HepG2 (cell line): ENCODE measurements at regions not wholly inside any gene's neighbourhood (a gene's known extent, or its start where the extent isn't known, plus 50 kb on each side); places are given as distances from the start of the nearest gene placed in this dataset.

Source experiments
- ARID2 ChIP-seq: sonication (generic); formaldehyde crosslinking; IDR thresholded peaks from 2 replicates; pipeline ENCODE4 v1.8.1; 2022; ENCODE audit warnings: mild to moderate bottlenecking, missing genetic modification reagents, borderline replicate concordance
- ARNT ChIP-seq: fragments of 450-650 bp; IDR thresholded peaks from 2 replicates; pipeline ENCODE4 v1.6.1; 2017
- CREB1 ChIP-seq, 2 experiments: fragments of 450-650 bp in 1 of 2; IDR thresholded peaks; 2 replicates each; pipeline ENCODE4 v1.6.1; 2016 to 2017; ENCODE audit warnings: control low read depth in 1 of 2, mild to moderate bottlenecking in 1 of 2, missing compliant biosample characterization in 1 of 2, missing genetic modification characterization in 1 of 2
- ELF1 ChIP-seq: sonication (generic); formaldehyde crosslinking; IDR thresholded peaks from 2 replicates; pipeline ENCODE4 v1.4.0; 2020; ENCODE audit warnings: missing genetic modification reagents
- EP300 ChIP-seq, 3 experiments: sonication (generic) in 1 of 3; formaldehyde crosslinking in 1 of 3; IDR thresholded peaks; 2 replicates each; pipeline versions ENCODE4 v1.5.1 to v1.6.1; 2011 to 2020; ENCODE audit warnings: low read depth in 2 of 3, low read length in 2 of 3, borderline replicate concordance in 1 of 3, improper control_type of control experiment in 1 of 3, mild to moderate bottlenecking in 1 of 3, missing genetic modification reagents in 1 of 3, moderate library complexity in 1 of 3
- FOXM1 ChIP-seq: sonication (generic); formaldehyde crosslinking; IDR thresholded peaks from 2 replicates; pipeline ENCODE4 v1.5.0; 2020; ENCODE audit warnings: missing genetic modification reagents
- POLR2A ChIP-seq, 2 experiments: IDR thresholded peaks; 2 replicates each; pipeline ENCODE4 v1.6.1; 2011; ENCODE audit warnings: low read depth in 2 of 2, low read length in 2 of 2, mild to moderate bottlenecking in 1 of 2, moderate library complexity in 1 of 2; ENCODE audit not compliant: insufficient read depth in 1 of 2
- SAFB2 ChIP-seq: sonication (generic); formaldehyde crosslinking; IDR thresholded peaks from 2 replicates; pipeline ENCODE4 v1.5.1; 2020; ENCODE audit warnings: missing genetic modification reagents, low read depth, mild to moderate bottlenecking, borderline replicate concordance
- SP4 ChIP-seq: sonication (generic); formaldehyde crosslinking; IDR thresholded peaks from 2 replicates; pipeline ENCODE4 v1.8.1; 2023; ENCODE audit warnings: mild to moderate bottlenecking, missing genetic modification reagents
- TF ChIP-seq, protein P1 (sequence below): sonication (generic); formaldehyde crosslinking; IDR thresholded peaks from 2 replicates; pipeline ENCODE4 v1.5.0; 2020; ENCODE audit warnings: mild to moderate bottlenecking, missing genetic modification reagents, moderate library complexity
- TF ChIP-seq, protein P2 (sequence below): sonication (generic); formaldehyde crosslinking; IDR thresholded peaks from 2 replicates; pipeline ENCODE4 v1.4.0; 2020; ENCODE audit warnings: missing genetic modification reagents

DNA sequence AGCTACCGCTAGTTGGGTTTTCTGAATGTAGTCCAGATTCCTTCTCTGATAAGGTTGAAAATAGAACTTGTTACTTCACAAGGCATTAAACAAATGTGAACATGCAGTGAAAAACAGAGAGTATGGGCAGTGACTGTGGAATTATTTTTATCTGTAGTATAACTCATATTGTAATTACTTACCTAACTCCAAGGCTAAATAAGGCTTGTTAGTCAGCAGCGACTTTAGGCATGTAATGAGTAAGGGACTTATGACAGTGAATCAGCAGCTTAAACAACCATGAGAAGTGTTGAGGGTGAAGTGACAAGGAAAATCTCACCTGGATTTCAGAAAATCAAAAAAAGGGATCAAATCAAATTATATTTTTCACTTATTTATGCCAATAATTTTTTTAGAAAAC lies 1719.5 kb upstream of the MIR17HG start:
- TF ChIP-seq POLR2A (IDR thresholded peaks at IDR 0.05; ENCODE audit: insufficient read depth in 1 of 2, low read depth in 2 of 2, low read length in 2 of 2) (no peak), SP4 (CRISPR knock-in tag) (no peak), SAFB2 (CRISPR knock-in tag) (no peak), ELF1 (no peak), ARNT (no peak), CREB1 (IDR thresholded peaks at IDR 0.05) (no peak), CREB1 (CRISPR knock-in tag; IDR thresholded peaks at IDR 0.05) (no peak), ARID2 (no peak), EP300 (IDR thresholded peaks at IDR 0.05; ENCODE audit: low read depth in 2 of 2, low read length in 2 of 2) (no peak), EP300 (CRISPR knock-in tag; IDR thresholded peaks at IDR 0.05; ENCODE audit: borderline replicate concordance) (no peak), FOXM1 (no peak)
- TF ChIP-seq, protein P1, sequence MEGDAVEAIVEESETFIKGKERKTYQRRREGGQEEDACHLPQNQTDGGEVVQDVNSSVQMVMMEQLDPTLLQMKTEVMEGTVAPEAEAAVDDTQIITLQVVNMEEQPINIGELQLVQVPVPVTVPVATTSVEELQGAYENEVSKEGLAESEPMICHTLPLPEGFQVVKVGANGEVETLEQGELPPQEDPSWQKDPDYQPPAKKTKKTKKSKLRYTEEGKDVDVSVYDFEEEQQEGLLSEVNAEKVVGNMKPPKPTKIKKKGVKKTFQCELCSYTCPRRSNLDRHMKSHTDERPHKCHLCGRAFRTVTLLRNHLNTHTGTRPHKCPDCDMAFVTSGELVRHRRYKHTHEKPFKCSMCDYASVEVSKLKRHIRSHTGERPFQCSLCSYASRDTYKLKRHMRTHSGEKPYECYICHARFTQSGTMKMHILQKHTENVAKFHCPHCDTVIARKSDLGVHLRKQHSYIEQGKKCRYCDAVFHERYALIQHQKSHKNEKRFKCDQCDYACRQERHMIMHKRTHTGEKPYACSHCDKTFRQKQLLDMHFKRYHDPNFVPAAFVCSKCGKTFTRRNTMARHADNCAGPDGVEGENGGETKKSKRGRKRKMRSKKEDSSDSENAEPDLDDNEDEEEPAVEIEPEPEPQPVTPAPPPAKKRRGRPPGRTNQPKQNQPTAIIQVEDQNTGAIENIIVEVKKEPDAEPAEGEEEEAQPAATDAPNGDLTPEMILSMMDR = no peak
- TF ChIP-seq, protein P2, sequence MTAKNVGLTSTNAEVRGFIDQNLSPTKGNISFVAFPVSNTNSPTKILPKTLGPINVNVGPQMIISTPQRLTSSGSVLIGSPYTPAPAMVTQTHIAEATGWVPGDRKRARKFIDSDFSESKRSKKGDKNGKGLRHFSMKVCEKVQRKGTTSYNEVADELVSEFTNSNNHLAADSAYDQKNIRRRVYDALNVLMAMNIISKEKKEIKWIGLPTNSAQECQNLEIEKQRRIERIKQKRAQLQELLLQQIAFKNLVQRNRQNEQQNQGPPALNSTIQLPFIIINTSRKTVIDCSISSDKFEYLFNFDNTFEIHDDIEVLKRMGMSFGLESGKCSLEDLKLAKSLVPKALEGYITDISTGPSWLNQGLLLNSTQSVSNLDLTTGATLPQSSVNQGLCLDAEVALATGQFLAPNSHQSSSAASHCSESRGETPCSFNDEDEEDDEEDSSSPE = no peak
